ENCODE measurements at regions not wholly inside any gene's neighbourhood (a gene's known extent, or its start where the extent isn't known, plus 50 kb on each side); places are given as distances from the start of the nearest gene placed in this dataset.

DNA sequence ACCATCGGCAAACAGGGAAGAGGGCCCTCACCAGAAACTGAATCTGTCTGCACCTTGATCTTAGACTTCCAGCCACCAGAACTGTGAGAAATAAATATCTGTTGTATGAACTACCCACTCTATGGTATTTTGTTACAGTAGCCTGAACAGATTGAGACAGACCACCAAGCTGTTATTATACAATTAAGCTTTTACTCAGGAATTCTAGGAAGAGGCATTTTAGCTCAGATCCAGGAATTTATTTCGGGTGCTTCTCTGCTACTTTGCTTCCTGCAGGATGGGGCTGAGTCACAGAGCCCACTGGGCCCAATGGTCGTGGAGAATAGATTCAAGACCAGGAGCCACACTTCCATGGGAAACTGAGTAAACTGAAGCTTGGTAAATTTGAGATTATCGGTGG, 145.5 kb upstream of the PFN2 start:
- DNase-seq = no peak

DNA sequence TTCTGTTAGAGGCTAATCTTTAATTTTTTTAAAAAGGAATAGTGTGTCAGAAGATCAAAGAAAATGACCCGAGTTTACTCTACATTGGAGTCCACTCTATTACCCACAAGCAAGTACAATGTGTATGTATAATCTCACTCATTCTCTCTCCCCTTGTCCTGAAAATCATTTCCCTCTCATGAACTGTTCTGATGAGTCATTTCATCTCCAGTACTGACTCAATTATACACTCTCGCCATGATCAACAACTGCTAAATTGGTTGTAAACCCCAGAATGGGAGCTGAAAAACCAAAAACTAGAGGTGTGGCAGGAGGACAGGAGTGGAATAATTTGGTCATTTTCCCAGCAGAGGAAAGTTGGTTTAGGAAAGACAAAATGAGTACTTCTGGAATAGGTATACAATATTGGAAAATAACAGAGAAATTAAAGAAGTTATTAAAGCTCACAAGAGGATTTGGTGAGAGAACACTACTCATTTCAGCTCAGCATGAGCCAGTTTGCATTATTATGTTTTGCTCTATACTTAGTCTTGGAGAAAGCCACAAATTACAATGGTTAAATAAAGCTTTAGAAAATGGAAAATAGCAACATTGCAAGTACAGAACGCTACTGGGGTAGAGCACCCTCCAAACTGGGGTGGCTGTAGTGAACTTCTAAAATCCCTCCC, 144.3 kb upstream of the PFN2 start:
- no peak for DNase-seq

DNA sequence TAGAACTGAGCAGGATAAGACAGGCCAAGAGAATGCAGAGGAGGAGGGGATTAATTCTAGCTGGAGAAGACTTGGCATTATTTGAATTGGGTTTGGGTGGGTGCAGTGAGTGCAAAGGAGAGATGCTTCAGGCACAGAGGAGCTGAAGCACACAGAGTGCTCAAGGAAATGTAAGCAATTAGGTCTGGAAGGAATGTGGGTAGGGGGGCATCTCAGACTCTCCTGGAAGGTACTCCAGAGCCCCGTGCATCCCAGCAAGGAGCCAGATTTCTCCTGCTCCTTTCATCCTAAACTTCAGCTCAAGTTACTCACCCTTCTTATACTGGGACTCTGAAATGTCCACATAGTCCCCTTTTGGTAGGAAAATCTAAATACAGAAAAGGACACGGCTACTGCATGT, 143.6 kb upstream of the PFN2 start:
- DNase-seq = no peak

DNA sequence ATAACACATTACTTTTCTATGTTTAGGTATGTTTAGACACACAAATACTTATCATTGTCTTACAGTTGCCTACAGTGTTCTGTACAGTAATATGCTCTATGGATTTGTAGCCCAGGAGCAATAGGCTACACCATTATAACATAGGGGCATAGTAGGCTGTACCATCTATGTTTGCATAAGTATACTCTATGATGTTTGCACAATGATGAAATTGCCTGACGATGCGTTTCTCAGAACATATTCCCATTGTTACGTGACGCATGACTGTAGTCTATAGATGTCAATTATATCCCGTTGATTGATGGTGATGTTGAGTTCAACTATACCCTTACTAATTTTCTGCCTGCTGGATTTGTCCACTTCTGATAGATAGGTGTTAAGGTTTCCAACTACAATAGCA, 139.4 kb upstream of the PFN2 start:
- no peak for DNase-seq

DNA sequence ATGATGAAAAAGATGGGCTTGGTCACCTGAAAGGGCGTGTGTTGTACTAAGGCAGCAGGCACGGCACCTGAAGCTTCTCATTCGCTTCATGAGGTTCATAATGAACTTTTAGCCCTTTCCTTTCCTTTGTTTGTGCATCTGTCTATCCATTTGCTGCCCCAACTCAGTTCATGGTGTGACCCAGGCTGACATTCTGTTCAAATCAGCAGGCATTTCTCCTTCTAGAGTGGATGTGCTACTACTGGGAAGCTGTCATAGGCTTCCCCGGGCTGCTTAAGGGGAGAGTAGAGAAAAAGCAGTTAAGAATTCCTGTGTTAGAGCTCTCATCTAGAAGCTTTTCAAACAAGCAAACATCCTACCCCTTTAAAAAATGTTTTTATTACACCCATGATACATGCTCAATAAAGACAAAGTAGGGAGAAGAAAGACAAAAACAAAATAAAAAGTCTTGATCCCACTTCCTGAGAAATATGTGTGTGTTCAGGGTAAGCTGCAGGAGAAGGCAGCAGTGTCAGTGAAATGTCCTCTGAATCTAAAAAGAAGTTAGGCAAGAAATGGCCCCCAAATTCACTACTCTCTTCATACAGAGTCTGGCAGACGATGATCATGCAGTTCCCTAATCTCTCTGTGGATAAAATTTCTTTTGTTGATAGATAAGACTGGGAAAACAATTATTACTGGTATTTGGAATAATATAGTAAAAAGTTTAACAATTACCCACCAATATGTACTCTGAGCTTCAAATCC, 136.9 kb upstream of the PFN2 start:
- no peak for DNase-seq

DNA sequence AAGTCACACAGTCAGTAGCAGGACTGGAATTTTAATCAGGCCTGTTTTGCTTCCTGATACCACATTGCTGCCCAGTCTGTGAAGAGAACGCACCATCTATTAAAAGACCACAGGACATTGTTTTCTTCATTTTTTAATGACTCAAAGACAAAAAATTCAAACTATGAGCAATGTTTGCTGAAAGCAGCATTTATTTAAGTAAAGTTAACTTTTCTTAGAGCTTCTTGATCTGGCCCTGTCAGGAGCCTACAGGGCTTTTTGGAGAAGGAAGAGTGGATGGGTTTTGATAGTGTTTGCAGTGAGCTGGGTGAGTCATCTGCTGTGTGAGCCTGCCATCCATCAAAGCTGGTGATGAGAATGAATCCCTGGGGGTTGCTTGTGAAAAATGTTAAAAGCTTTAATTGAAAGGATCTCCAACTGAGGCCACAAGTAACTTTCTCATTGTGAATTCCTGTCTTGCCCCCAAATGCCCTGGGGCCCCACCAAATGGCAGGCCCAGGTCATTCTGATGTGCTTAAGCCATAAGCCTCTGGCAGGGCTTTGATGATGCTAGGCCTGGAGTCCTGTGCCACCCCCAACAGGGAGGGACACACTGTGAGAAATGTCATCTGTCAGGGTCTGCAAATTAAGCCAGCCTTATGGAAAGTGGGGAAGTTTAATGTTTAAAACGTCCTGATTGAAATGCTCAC, 136.2 kb upstream of the PFN2 start:
- no peak for DNase-seq

DNA sequence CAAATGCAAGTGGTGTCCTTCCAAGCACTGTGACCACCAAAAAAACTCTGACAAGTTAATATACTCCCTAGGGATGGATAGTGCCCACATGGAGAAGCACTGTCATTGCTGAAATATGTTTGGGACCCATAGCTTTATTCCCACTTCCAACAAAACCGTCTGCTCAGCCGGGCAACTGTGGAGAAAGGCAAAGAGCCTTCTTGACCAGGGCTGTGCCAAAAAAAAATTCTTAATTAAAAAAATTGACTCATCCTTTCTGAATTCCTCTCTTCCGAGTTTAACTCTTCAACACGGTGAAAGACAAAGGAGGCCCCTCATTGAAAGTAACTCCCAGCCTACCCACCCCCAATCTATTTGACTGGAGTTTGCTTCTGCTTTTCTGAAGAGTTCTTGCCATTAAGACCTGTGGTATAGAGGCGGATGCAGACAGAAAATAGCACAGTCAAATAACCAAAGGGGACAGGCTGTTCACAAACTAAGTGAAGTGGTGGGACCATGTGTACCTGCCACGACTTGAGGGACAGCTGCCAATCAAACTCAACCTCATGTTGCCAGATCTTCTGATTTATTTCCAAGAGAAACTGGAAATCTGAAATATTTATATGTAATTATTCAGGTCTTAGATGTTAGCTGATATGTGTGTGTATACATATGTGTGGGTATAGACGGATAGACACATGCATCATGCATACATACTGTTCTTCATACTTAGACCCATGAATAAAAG, 135.4 kb upstream of the PFN2 start:
- no peak for DNase-seq

DNA sequence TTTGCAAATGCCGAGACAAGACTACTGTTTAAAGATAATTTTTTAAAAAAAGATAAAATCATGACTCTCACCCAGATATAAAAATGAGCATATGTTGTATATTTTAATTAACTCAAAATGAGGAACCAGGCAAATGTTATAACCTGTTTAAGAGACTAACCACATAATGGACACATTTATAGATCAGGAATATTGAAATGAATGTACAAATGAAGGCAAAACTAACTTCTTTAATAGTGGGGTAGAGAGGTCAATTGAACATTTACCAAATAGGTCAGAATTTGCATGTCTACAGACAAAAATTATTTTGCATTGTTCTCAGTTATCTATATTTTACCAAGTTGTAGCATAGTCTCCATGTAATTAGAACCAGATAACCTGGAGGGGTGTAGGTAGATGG, 134.3 kb upstream of the PFN2 start:
- DNase-seq = no peak

DNA sequence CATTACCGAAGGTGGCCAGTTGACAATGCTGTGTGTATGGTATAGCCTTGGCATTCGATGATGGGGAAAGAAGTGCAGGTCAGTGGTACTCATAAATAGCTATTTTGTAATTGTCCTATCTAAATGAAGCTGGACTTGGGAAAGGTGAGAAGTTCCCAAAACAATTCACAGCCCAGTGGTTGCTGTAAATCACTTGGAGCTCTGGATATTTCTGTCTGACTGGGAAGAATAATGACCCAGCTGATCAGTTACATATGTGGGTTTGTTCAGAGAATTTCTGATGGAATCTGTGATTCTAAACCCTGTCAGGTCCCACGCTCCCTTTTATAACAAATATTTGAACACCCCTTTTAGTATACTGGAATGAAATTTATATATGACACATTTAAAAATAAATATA, 133.9 kb upstream of the PFN2 start:
- DNase-seq = no peak

DNA sequence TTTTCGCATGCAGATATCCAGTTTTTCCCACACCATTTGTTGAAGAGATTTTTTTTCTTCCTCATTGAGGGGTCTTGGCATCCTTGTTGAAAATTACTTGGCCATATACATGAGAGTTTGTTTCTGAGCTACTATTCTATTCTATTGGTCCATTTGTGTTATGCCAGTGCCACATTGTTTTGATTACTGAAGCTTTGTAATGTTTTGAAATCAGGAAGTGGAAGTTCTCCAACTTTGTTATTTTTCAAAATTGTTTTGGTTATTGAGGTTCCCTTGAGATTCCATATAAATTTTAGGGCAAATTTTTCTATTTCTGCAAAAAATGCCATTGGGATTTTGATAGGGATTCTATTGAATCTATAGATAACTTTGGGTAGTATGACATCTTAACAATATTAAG, 130.3 kb upstream of the PFN2 start:
- DNase-seq = no peak

DNA sequence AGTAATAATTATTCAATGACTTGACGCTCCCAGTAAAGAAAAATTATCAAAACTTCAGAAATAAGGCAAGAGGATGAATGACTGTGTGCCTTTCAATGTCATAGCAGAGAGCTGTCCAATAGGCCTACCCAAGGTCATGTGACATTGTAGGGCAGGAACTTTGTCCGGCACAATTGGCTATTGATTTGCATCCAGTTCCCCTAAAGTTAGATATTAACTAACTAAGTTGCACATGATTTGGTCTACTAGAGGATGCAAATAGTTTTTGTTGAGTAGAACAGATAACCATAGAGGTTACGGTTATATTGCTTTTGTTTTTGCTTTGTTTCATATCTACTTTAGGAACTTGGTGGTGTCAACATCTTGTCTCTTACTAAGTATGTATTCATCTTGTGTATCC, 127.9 kb upstream of the PFN2 start:
- DNase-seq = no peak

DNA sequence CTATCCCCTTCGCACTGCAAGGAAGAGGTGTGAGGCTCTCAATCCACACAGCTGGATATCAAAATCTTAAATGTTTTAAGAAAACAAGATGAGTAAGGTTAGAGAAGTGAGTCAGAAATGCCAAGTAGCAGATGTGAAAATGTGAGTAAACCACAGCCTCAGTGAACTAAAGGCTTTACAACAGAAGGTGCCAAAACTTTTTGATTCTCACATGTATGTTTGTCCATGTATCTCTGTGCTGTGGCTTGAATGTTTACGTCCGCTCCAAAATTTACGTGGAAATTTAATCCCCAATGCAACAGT, 126.8 kb upstream of the PFN2 start:
- no peak for DNase-seq

DNA sequence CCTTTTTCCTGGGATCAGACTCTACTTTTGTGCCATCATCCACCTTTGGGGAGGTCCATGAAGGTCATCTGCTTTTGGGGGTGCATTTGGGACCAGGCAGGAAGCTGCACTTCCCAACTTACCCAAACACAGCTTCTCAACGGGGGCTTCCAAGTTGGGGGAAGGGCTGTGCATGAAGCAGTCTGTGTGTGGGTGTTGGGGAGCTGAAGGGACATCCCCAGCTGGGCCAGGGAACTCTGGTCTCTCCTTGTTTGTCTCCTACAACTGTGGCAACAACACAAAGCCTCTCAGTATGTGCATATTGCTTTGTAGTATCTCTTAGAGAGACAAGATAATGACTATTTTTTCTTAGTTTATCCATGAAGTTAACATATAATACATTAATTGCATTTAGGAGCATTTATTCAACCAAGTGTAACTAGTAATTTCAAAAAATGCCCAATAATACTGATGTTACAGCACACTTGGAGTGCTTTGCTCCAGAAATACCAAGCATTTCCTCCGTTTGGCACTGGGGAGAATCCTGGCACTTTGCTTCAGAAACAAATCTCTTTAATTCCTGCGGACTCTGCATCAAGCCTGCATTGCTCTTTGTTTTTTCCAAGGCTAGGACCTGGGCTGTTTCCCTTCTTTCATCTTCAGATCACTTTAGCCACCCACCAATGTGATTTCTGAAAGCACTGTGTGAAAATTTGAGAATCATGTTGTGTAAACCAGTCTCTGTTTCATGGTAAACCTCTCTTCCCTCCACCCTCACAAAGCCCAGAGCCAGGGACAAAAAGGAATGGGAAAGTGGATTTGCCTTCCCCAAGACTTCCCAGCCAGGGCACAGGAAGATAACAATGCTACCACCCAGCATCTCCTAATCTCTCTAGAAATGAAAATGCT, 126.2 kb upstream of the PFN2 start:
- DNase-seq = no peak

DNA sequence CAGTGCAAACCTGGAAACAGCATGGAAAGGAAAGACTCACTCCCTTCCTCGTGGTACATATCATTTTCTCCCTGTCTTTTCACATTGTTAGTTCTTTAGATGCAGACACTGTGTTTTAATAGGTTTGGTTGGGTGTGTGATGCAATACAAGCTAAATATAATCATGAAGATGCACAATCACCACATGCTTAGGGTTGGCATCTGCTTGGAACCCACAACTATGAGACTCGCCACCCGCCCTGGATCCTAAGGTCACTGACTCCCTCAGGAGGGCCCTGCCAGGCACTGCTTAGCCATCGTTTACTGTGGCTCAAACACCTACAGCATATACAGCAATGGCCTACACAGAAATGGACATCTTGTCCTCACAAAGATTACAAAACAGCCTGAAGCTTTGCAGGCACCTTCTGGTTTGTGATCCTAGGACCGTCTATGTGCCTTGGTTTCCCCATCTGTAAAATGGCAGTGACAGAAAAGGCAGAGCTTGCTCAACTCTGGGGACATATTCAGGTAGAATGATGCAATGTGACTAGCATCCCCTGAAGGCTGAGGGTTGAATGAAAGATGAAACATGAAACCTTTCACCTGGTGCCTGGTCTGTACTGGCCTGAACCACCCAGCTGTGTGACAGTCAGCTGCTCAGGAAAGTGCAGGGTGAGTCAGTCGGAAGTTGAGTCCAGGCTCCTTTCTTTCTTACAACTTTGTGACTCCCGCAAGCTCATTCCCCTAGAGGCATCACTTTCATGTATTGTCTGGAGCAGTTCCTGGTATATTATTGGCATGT, 123.6 kb upstream of the PFN2 start:
- DNase-seq = no peak

DNA sequence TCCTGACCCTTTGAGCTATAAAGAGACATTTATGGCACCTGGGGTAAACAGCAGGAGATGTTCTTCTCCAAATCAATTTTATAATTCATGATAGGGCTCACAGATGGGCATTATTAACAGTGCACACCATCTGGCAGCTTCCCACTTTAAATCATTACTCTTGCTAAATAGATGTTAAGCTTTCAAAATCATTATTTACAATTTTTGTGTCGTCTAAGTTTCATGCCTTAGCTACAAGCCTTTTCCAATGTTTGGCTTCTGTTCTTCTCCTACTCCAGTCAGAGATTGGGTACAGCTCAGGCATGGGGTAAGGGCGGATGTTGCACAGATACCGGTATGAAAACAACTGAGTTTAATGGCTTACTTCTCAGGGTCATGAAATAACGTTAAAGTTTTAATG, 120.9 kb upstream of the PFN2 start:
- DNase-seq = no peak

DNA sequence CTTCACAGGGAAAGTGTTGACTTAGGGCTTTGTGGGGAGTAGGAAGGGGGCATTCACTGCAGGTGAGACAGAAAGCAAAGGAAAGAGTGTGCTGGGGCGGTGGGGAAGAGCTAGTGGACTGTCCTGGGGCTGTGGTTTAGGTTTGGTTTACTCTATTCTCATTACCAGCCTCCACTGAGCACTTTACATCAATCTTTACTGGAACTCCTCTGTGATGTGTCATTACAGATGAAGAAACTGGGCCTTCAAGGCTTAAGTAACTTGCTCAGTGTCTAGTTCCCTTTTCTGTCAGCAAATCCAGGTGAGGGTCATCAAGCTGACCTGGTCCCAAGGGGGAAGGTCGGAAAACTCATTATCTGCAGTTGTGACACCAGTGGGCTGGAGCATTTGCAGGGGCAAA, 120.2 kb upstream of the PFN2 start:
- DNase-seq = no peak

DNA sequence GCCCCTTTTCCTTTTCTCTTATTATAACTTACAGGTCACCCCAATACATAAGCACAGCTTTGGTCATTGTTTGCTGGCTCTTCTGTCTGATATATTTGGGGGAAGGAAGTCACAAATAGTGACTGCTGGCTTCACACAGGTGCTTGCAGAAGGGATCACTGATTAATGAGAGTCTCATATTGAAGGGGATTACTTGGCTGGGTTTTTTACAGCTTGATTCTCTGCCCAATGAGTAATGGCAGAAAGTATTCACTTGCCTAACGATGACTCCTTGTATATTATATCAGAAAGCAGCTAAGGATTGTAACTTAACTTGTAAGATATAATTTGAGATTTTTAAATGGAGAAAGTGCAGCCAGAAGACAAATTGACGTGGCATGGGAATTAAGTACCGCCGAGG, 119.3 kb upstream of the PFN2 start:
- no peak for DNase-seq

DNA sequence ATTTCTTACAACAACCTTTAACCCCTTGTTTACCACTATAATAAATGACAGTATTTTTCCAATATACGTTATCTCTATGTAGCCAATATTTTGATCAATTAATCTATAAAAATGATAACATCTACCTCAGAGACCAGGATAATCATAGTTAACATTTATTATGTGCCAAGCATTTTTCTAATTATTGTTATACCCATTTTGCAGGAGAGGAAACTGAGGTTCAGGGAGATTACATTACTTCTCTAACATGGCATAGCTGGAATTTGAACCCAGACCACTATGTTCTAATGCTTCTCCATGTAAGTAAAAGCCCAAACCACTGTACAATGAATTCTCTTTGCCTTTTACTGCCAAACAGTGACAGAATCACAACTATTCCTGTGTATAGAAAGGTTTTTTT, 113.4 kb upstream of the PFN2 start:
- no peak for DNase-seq

DNA sequence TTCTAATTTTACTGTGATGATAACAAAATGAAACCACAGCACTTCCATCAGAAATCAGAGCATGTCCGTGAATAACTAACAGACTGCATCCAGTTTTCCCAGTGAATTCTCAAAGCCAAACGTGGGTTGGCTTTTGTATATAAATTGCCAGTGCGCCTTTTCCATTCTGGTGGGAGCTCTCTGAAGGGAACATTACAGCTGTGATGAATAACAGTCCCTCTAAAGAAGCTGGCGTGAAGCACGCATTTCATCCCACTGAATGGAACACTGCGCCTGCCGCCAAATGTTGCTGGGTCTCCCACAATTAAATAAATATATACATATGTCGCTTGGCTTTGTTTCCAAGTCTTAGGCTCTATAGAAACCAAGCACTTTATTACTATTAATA, 113.0 kb upstream of the PFN2 start:
- DNase-seq = no peak

DNA sequence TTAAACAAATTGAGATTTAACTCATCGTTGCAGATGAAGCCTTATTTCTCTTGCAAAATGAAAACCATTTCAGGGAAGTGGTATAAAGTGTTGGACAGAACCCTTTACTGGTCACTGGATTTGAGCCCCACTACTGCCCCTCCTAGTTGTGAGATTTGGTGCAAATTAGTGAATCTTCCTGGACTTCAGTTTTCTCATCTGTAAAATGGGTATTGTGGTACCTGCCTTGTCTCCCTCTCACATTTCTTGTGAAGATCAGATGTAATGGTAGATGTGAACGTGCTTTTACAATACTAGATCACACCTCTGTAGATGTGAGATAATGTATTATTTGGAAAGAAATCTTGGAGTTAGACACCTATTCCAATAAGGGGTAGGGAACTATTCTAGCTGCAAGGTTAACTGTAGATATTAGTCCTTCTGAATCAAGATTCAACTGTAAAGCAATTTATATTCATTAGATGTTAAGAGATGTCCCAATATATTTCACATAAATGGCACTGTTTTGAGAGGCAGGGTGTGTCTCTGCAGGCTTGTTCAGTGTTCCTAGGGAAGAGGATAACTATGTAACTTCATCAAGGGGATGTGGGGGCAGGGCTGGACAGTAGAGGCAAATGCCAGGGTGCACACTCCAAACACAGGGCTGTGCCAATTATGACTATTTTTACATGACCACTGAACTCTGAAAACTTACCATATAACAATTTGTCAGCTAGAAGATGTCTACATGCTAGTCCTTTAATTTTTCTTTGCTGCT, 112.4 kb upstream of the PFN2 start:
- DNase-seq = no peak

DNA sequence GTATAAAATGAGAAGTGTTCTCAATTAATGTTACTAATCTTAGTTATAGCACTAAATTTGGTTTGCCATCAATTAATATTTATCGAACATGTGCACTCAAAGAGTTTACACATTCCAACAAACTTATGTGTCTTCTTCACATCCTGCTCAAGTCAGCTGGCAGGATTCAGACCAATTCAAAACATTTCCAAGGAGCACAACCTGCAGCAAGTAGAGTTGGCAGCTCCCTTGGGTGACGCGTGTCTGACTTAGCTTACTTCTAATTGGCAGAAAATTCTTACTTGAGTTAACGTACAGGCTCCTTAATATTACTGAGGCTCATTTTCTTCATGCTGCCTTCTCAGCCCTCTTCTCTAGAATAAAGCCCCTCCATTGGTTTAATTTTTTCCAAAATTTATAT, 110.4 kb upstream of the PFN2 start:
- DNase-seq = no peak

Measured in activated CD8-positive, alpha-beta memory T cell treated with anti-CD3 and anti-CD28 coated beads, Interleukin-2, amount 50 U/mL, for 48 hours (primary cell).